ENCODE measurements at regions not wholly inside any gene's neighbourhood (a gene's known extent, or its start where the extent isn't known, plus 50 kb on each side); places are given as distances from the start of the nearest gene placed in this dataset.

DNA sequence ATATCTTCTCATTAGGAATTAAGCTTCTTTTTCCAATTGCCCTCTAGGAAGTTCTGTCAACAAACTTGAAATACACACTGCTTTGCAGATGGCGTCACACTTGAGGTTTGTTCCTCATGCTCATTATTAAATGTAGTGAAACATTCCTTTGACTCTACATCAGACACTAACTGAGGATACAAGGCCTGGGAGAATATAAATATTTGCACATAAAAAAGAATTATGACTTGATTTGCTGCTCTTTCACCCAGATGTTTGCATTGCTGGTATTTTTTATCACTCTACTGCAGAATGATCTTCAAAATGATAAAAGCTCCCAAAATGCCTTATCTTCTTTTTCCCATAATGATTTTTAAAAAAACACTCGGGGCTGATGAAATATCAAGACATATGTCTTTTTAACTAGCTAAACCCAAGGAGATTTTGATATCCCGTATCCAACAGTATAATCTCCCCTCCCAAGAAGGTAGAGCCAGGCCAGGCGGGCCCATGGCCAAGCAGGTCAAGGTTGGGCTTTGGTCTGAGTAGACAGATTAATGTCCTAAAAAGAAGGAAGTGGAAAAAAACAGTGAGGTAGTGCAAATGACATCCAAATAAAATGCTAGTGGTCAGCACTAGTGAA, 264.6 kb downstream of the HHIPL2 start:
- H3K27me3 ChIP-seq (ENCODE audit: low read depth), result no peaks in the 10 kb centered on the region
- peaks cover 17% of the 10 kb centered on the region for H3K9me3 ChIP-seq (replicated peaks)
- DNase-seq, result no peak
- intact Hi-C loops (cut with micrococcal nuclease), result no loop called here
- H3K36me3 ChIP-seq, result no peaks in the 10 kb centered on the region
- TF ChIP-seq CTCF (IDR thresholded peaks at IDR 0.05; ENCODE audit: borderline replicate concordance), result no peak
- no peak overlapping the region for H3K27ac ChIP-seq (replicated peaks)
- H3K4me1 ChIP-seq, result no peaks in the 10 kb centered on the region
- H3K4me3 ChIP-seq, result no peak overlapping the region

GRCh38 chr1:222279591-222279990, 268.3 kb downstream of the HHIPL2 start:
- no peak for TF ChIP-seq CTCF (IDR thresholded peaks at IDR 0.05; ENCODE audit: borderline replicate concordance)
- peaks cover 7% of the 10 kb centered on the region for H3K27me3 ChIP-seq (ENCODE audit: low read depth)
- intact Hi-C loops (cut with micrococcal nuclease), result no loop called here
- H3K36me3 ChIP-seq, result no peaks in the 10 kb centered on the region
- DNase-seq, result no peak
- H3K9me3 ChIP-seq (replicated peaks), result peaks cover 17% of the 10 kb centered on the region
- no peaks in the 10 kb centered on the region for H3K4me1 ChIP-seq
- no peak overlapping the region for H3K4me3 ChIP-seq
- H3K27ac ChIP-seq (replicated peaks), result no peak overlapping the region

- no peak for DNase-seq
- Histone ChIP-seq H3K27me3 (ENCODE audit: low read depth) (peaks cover 7% of the 10 kb centered on the region), H3K27ac (replicated peaks) (no peak overlapping the region), H3K36me3 (no peaks in the 10 kb centered on the region), H3K4me1 (no peaks in the 10 kb centered on the region), H3K9me3 (replicated peaks) (peaks cover 17% of the 10 kb centered on the region), H3K4me3 (no peak overlapping the region)
- no peak for TF ChIP-seq CTCF (IDR thresholded peaks at IDR 0.05; ENCODE audit: borderline replicate concordance)
- intact Hi-C loops (cut with micrococcal nuclease), result no loop called here
Observed at GRCh38 chr1:222278501-222278900, 269.4 kb downstream of the HHIPL2 start.

DNA sequence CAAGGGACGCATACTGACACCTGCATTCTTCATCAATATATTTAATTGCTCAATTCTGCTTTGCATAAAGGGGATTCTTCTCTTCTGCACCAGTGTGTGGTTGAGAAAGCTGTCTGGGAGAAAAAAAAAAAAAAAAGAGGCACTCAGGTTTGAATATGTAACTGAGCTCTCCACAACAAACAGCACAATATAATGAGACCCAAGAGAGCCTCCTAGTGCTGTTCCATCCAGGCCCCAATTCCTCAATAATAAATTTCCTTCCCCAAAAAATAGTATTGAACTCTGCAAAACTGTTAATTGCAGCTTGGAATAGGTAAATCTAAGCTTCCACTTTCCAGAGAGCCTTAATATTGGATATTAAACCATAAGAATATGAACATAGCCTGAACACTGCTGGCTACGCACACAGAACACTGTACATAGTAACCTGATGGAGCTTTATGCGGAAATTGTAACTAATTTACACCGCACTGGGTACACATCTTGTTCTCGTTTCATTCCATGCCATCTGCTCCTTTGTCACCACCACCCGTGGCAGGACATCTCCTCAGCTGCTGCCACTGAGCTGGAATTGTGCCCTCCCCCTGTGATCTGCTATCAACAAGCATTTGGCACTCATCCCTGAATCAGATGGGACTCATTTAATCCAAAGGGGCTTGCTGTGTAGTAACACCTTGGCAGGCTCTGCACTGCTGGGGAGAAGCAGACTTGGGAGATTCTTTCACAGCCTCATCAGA, 272.0 kb downstream of the HHIPL2 start:
- intact Hi-C loops (cut with micrococcal nuclease), result no loop called here
- no peaks in the 10 kb centered on the region for H3K36me3 ChIP-seq
- H3K4me1 ChIP-seq, result no peaks in the 10 kb centered on the region
- H3K27me3 ChIP-seq (ENCODE audit: low read depth), result peaks cover 7% of the 10 kb centered on the region
- no peak overlapping the region for H3K27ac ChIP-seq (replicated peaks)
- DNase-seq, result no peak
- no peak overlapping the region for H3K4me3 ChIP-seq
- peaks cover 13% of the 10 kb centered on the region for H3K9me3 ChIP-seq (replicated peaks)
- no peak for TF ChIP-seq CTCF (IDR thresholded peaks at IDR 0.05; ENCODE audit: borderline replicate concordance)

- no peak overlapping the region for H3K4me3 ChIP-seq
- intact Hi-C loops (cut with micrococcal nuclease), result no loop called here
- TF ChIP-seq CTCF (IDR thresholded peaks at IDR 0.05; ENCODE audit: borderline replicate concordance), result no peak
- H3K27ac ChIP-seq (replicated peaks), result no peak overlapping the region
- H3K36me3 ChIP-seq, result no peaks in the 10 kb centered on the region
- no peak for DNase-seq
- H3K4me1 ChIP-seq, result no peaks in the 10 kb centered on the region
- peaks cover 10% of the 10 kb centered on the region for H3K9me3 ChIP-seq (replicated peaks)
- H3K27me3 ChIP-seq (ENCODE audit: low read depth), result peaks cover 7% of the 10 kb centered on the region
Observed at GRCh38 chr1:222275001-222275728, 272.7 kb downstream of the HHIPL2 start.
